Lower leg skin (tissue), 4 donors: ENCODE measurements at regions not wholly inside any gene's neighbourhood (a gene's known extent, or its start where the extent isn't known, plus 50 kb on each side); places are given as distances from the start of the nearest gene placed in this dataset.
"Not testable (repeated sequence)": the region's sequence is repeated elsewhere in the genome, so short reads cannot be mapped to it uniquely, and the experiment has no call there.

ENCODE experiments used
- DNase-seq, 2 donors: peaks; one replicate each; pipeline ENCODE4 v3.0.0-alpha.2; 2019; ENCODE audit warnings: low spot score in 2 of 2
- H3K4me3 ChIP-seq: fragments of 200-600 bp; sonication (generic); 2 replicates; pipeline ENCODE4 v1.5.1; 2017; ENCODE audit warnings: mild to moderate bottlenecking, low read depth; ENCODE audit not compliant: poor library complexity, severe bottlenecking
- POLR2A ChIP-seq, 2 donors: fragments of 450-650 bp; IDR thresholded peaks; one replicate each; pipeline ENCODE4 v1.6.1; 2016 to 2017; ENCODE audit warnings: antibody characterized with exemption in 2 of 2, mild to moderate bottlenecking in 1 of 2, moderate library complexity in 1 of 2
- WGBS, 2 donors: methylation state at CpG; one replicate each; pipeline ENCODE4 v1.1.5; 2018; 5-methylcytosine and 5-hydroxymethylcytosine counted together
- intact Hi-C: fragments of 100-400 bp; cut with DNase I; formaldehyde crosslinking; loops from one replicate; pipeline ENCODE4 v1.15.0; 2023; ENCODE audit warnings: low total_unique reads
- TF ChIP-seq, protein P1 (sequence below), 3 donors: fragments of 450-650 bp; IDR thresholded peaks; one replicate each; pipeline ENCODE4 v1.5.1; 2016; ENCODE audit warnings: antibody characterized with exemption in 3 of 3, mild to moderate bottlenecking in 3 of 3, moderate library complexity in 2 of 3

DNA sequence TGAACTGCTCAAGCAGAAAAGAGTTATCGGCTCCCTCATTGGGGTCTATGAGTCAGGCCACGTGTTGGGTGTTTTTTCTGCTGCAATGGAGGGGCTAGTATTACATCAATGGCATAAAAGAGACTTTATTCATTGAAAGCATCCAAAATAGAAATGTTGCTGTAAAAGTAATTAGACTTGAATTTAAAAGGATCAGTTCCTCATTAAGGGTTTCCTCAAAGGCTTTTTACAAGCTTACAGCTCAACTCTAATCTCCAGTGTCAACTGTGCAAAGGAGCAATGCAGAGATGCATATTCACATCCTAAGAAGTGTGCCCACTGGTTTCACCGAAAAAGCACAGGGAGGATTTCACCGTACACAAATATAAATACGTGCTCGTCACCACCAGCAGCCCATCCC, 300.3 kb downstream of the FOXO1 start:
- 90 to 92% methylated on average over 6 of the region's 6 CpGs for WGBS, 2 donors
- no peak overlapping the region for H3K4me3 ChIP-seq
- TF ChIP-seq, protein P1, sequence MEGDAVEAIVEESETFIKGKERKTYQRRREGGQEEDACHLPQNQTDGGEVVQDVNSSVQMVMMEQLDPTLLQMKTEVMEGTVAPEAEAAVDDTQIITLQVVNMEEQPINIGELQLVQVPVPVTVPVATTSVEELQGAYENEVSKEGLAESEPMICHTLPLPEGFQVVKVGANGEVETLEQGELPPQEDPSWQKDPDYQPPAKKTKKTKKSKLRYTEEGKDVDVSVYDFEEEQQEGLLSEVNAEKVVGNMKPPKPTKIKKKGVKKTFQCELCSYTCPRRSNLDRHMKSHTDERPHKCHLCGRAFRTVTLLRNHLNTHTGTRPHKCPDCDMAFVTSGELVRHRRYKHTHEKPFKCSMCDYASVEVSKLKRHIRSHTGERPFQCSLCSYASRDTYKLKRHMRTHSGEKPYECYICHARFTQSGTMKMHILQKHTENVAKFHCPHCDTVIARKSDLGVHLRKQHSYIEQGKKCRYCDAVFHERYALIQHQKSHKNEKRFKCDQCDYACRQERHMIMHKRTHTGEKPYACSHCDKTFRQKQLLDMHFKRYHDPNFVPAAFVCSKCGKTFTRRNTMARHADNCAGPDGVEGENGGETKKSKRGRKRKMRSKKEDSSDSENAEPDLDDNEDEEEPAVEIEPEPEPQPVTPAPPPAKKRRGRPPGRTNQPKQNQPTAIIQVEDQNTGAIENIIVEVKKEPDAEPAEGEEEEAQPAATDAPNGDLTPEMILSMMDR (IDR thresholded peaks at IDR 0.05) = no peak
- no peak for TF ChIP-seq POLR2A (IDR thresholded peaks at IDR 0.05)
- intact Hi-C loops = no loop called here
- peak in 1 of 2 donors; percentile 4 for DNase-seq

DNA sequence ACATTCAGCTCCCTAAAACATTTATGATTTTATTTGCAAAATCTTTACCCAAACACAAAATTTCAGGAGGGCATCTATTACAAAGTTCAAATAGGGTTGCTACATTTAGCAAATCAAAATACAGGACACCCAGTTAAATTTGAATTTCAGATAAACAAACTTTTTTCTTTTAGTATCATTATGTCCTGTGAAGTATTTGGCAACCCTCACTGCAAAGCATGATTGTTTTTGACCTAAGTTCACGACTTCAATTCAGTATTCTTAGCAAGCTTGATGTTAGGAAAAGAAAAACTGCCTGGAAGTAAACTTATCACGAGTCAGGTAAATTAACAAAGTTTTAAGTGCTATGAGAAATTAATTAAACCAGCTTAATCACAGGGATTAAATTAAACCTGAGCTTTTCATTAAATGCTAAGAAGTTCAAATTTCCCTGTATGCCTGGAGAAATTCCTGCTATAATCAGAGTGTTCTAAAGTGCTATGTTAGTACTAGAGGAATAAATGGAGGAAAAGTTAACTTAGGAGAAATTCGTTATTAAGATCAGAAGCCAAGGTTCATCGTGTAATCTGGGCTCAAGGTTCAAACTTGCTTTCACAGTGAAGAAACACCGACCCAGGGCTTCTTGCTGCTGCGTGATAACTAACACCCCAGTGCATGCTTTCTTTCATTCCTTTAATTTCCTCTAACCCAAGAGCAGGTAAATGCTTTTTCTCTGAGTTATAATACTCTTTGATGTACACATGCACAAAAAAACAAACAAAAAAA, 298.1 kb downstream of the FOXO1 start:
- DNase-seq = no peak
- no peak overlapping the region for H3K4me3 ChIP-seq
- intact Hi-C loops = no loop called here
- TF ChIP-seq, protein P1 (IDR thresholded peaks at IDR 0.05) = no peak
- TF ChIP-seq POLR2A (IDR thresholded peaks at IDR 0.05) = no peak
- WGBS, 2 donors = 81 to 87% methylated on average over 6 of the region's 6 CpGs

DNA sequence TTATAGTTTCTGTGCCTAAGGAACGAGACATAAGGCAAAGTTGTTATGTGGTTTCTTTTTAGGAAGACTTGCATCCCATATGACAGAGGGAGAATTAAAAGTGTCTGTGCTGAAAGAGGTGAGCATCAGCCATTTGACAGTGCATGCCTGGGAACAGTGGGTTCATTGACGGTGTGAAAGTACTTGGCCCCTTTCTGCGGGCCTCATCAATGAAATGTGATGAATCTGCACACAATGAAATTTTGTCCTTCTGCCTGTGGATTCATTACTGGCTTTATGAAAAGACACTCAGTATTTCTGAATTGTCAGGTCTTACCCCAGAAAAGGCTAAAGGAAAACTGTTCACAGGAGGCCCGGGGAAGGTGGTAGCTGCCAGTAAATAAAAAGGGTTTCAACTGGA, 295.8 kb downstream of the FOXO1 start:
- intact Hi-C loops = no loop called here
- 78 to 82% methylated on average over 4 of the region's 4 CpGs for WGBS, 2 donors
- peak in 1 of 2 donors; percentile 1 for DNase-seq
- TF ChIP-seq, protein P1 (IDR thresholded peaks at IDR 0.05) = no peak
- TF ChIP-seq POLR2A (IDR thresholded peaks at IDR 0.05) = no peak
- no peak overlapping the region for H3K4me3 ChIP-seq

DNA sequence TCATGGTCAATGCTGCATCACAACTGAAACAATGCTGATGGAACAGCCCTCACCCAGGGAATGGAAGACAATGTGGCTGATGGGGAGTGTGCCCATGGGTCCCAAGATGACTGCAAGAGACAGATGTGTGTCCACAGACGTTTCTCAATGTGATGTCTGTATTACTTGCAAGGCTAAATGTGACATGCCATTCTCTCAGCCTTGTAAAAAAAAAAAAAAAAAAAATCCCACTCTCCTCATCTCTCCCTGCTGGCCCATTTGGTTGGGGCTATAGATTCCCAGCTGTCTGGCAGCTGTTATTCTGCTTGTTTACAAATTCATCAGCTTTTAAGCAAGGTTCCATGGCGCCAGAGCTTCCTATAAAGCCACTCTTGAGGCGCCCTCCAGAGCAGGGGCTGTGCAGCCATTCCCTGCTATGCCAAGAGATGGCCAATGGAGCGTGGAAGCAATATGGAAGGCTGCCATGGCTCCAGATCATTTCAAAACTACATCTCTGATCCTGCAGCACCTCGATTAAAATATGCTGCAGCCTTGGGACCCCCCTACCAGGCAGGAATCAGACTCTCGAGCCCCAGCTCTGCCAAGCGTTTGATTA, 294.8 kb downstream of the FOXO1 start:
- 79% methylated on average over 7 of the region's 7 CpGs for WGBS, 2 donors
- TF ChIP-seq POLR2A (IDR thresholded peaks at IDR 0.05) = no peak
- TF ChIP-seq, protein P1 (IDR thresholded peaks at IDR 0.05) = no peak
- peak in 1 of 2 donors; percentile 50 for DNase-seq
- intact Hi-C loops = no loop called here
- no peak overlapping the region for H3K4me3 ChIP-seq

DNA sequence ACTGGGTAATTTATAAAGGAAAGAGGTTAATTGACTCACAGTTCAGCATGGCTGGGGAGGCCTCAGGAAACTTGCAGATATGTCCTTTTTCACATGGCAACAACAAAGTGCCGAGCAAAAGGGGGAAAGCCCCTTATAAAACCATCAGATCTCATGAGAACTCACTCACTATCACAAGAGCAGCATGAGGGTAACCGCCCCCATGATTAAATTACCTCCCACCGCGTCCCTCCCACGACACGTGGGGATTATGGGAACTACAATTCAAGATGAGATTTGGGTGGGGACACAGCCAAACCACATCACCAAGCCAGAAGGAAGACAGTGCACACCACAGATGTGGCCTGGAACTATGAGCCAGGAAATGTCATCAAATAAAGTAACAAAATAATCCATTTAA, 292.8 kb downstream of the FOXO1 start:
- peak in 1 of 2 donors; percentile 28 for DNase-seq
- intact Hi-C loops, H3K4me3 ChIP-seq: not testable (repeated sequence)
- 74 to 81% methylated on average over 6 of the region's 6 CpGs for WGBS, 2 donors

DNA sequence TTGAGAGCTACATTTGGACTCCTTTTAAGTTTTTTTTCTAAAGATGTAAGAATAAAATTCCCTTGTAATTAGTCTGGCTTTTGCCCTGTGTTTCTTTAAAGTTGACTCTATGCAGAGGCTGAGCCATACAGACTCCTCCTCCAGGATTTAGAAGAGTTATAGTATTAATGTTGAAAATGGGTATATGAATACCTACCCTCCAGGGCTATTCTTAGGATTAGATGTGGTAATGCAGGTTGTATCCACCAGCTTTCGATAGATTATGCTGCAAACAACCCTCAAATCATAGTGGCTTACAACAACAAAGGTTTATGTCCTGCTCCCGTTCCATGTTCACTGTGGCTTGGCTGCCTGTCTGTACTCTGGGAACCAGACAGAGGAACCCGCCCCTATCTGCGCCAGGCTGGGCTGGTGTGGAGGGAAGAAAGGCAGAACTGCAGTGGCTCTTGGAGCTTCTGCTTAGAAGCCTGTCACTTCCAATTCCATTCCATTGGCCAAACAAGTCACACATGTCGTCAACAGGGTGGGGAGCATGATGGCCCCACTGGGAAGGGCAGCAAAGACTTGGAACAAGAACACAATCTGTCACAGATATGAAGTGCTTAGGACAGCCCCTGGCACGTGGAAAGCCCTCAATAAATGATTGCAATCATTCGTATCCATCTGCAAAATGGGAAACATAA, 290.8 kb downstream of the FOXO1 start:
- H3K4me3 ChIP-seq = no peak overlapping the region
- 55 to 58% methylated on average over 7 of the region's 7 CpGs for WGBS, 2 donors
- intact Hi-C loops = no loop called here
- peak in 1 of 2 donors; percentile 89 for DNase-seq
- no peak for TF ChIP-seq POLR2A (IDR thresholded peaks at IDR 0.05)
- TF ChIP-seq, protein P1 (IDR thresholded peaks at IDR 0.05) = no peak
